Aorta (tissue), 5 donors: ENCODE measurements at regions not wholly inside any gene's neighbourhood (a gene's known extent, or its start where the extent isn't known, plus 50 kb on each side); places are given as distances from the start of the nearest gene placed in this dataset.
A peak's percentile ranks its signal among the peaks of the same experiment; 100 is the strongest.

Experiments used
- ATAC-seq: fragments of 200-7000 bp; cut with Tn5 transposase; one replicate; pipeline ENCODE4 v1.9.1; 2022; ENCODE audit warnings: moderate library complexity; ENCODE audit not compliant: low FRiP score
- DNase-seq, 2 donors: peaks; one replicate each; pipeline ENCODE4 v3.0.0-alpha.2; 2020
- H3K27ac ChIP-seq, 2 donors: one replicate each; pipeline ENCODE4 v1.5.1; 2013; ENCODE audit warnings: low read length in 2 of 2, mild to moderate bottlenecking in 2 of 2, moderate library complexity in 2 of 2, control low read depth in 1 of 2, inconsistent platforms in 1 of 2, low read depth in 1 of 2
- H3K27me3 ChIP-seq, 2 donors: one replicate each; pipeline ENCODE4 v1.6.1; 2013; ENCODE audit warnings: control low read depth in 1 of 2, low read length in 1 of 2, mild to moderate bottlenecking in 1 of 2, moderate library complexity in 1 of 2; ENCODE audit not compliant: insufficient read depth in 2 of 2, control insufficient read depth in 1 of 2
- H3K36me3 ChIP-seq, 2 donors: one replicate each; pipeline ENCODE4 v1.6.1; 2013; ENCODE audit warnings: control low read depth in 1 of 2, low read length in 1 of 2, mild to moderate bottlenecking in 1 of 2; ENCODE audit not compliant: insufficient read depth in 2 of 2, control insufficient read depth in 1 of 2
- H3K4me1 ChIP-seq, 2 donors: one replicate each; pipeline ENCODE4 v1.6.1; 2013; ENCODE audit warnings: low read length in 2 of 2, control low read depth in 1 of 2, mild to moderate bottlenecking in 1 of 2, moderate library complexity in 1 of 2; ENCODE audit not compliant: insufficient read depth in 2 of 2, control insufficient read depth in 1 of 2
- H3K4me3 ChIP-seq, 2 donors: one replicate each; pipeline ENCODE4 v1.5.1; 2013; ENCODE audit warnings: low read length in 2 of 2, control low read depth in 1 of 2, mild to moderate bottlenecking in 1 of 2
- H3K9me3 ChIP-seq: one replicate; pipeline ENCODE4 v1.6.1; 2013; ENCODE audit warnings: mild to moderate bottlenecking, low read length; ENCODE audit not compliant: control insufficient read depth
- WGBS, 2 donors: extraction: QIAGEN DNeasy Blood & Tissue Kit; methylation state at CpG; one replicate each; pipeline ENCODE4 v1.1.7; 2013; 5-methylcytosine and 5-hydroxymethylcytosine counted together
- intact Hi-C, 2 donors: fragments of 100-400 bp; cut with DNase I; formaldehyde crosslinking; loops; one replicate each; pipeline versions ENCODE4 v1.14.2 to v1.15.0; 2022
- donor health status: healthy with polysubstance abuse.
- donor health status: Bipolar disorder and iron deficiency.
- donor health status: DM: no; HTN: no; CAD: no.
- donor health status: DM: no; HTN: no; CAD: no.
- donor health status: DM: yes; HTN: yes; CAD: no.

DNA sequence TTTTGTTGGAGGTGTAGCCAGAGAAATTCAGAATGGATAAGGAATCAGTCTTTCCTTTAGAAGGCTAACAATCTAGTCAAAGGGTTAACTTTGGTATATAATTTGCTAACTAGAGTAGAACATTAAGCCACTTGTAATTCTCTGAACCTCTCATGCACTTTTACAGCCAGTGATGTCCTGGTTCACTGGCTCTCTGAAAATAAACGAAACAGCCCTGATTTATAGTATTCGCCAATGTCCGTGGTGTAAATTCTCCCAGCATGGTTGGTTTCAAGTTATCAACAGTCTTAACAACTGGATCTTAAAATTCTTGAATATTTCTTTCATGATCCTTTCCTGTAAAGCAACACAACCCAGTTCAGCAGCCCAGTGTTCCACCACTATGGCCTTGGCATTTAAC lies 500.4 kb upstream of the CDIN1 start:
- no peak for DNase-seq
- 43 to 54% methylated on average over 3 of the region's 3 CpGs for WGBS, 2 donors
- no peak overlapping the region for H3K4me3 ChIP-seq
- H3K9me3 ChIP-seq = peaks cover 2% of the 10 kb centered on the region
- no peaks in the 10 kb centered on the region for H3K27me3 ChIP-seq
- intact Hi-C loops = no loop called here
- H3K4me1 ChIP-seq = no peaks in the 10 kb centered on the region
- no peaks in the 10 kb centered on the region for H3K36me3 ChIP-seq
- no peak for ATAC-seq
- no peak overlapping the region for H3K27ac ChIP-seq

DNA sequence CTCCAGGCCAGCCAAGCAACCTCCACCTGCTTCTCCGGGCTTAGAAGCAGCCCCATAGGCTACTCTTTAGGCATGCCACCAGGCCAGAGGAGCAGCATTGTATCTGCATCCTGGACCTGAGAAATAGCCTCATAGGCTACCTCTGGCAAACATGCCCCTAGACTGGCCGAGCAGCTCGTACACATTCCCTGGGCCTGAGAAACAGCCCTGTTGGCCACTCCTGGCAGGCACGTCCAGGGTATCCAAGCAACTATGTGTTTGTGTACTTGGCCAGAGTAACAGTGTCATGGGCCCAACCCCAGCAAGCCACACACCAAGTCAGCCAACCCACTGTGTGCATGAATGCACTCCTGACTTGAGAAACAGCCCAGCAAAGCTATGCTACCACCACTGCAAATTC lies 498.7 kb upstream of the CDIN1 start:
- H3K9me3 ChIP-seq = peaks cover 2% of the 10 kb centered on the region
- no peaks in the 10 kb centered on the region for H3K27me3 ChIP-seq
- no peak for DNase-seq
- intact Hi-C loops = no loop called here
- H3K4me1 ChIP-seq = no peaks in the 10 kb centered on the region
- H3K36me3 ChIP-seq = no peaks in the 10 kb centered on the region
- ATAC-seq = peak; percentile 48
- no peak overlapping the region for H3K27ac ChIP-seq
- no peak overlapping the region for H3K4me3 ChIP-seq
- WGBS, 2 donors = 26 to 44% methylated on average over 4 of the region's 4 CpGs

- Histone ChIP-seq H3K36me3 (no peaks in the 10 kb centered on the region), H3K27me3 (no peaks in the 10 kb centered on the region), H3K9me3 (no peaks in the 10 kb centered on the region), H3K4me3 (no peak overlapping the region), H3K4me1 (no peaks in the 10 kb centered on the region), H3K27ac (no peak overlapping the region)
- DNase-seq (no peak), ATAC-seq (no peak)
- intact Hi-C loops = no loop called here
- WGBS, 2 donors = 82 to 85% methylated on average over 1 of the region's 1 CpG
Measured at GRCh38 chr15:36090286-36090946, 489.0 kb upstream of the CDIN1 start.

- Histone ChIP-seq H3K4me3 (no peak overlapping the region), H3K4me1 (peaks cover 0 to 11% of the 10 kb centered on the region in 2 donors), H3K36me3 (no peaks in the 10 kb centered on the region), H3K9me3 (no peaks in the 10 kb centered on the region), H3K27me3 (no peaks in the 10 kb centered on the region), H3K27ac (no peak overlapping the region)
- 37 to 50% methylated on average over 6 of the region's 6 CpGs for WGBS, 2 donors
- no peak for DNase-seq
- ATAC-seq = peak; percentile 39
- intact Hi-C loops = no loop called here
Measured at GRCh38 chr15:36106640-36107335, 472.6 kb upstream of the CDIN1 start.

- no peaks in the 10 kb centered on the region for H3K27me3 ChIP-seq
- no peak overlapping the region for H3K4me3 ChIP-seq
- ATAC-seq (no peak), DNase-seq (no peak)
- 97% methylated on average over 2 of the region's 2 CpGs for WGBS, 2 donors
- no peaks in the 10 kb centered on the region for H3K9me3 ChIP-seq
- H3K36me3 ChIP-seq = no peaks in the 10 kb centered on the region
- intact Hi-C loops = no loop called here
- peaks cover 0 to 11% of the 10 kb centered on the region in 2 donors for H3K4me1 ChIP-seq
- no peak overlapping the region for H3K27ac ChIP-seq
Measured at GRCh38 chr15:36108541-36108940, 470.9 kb upstream of the CDIN1 start.

DNA sequence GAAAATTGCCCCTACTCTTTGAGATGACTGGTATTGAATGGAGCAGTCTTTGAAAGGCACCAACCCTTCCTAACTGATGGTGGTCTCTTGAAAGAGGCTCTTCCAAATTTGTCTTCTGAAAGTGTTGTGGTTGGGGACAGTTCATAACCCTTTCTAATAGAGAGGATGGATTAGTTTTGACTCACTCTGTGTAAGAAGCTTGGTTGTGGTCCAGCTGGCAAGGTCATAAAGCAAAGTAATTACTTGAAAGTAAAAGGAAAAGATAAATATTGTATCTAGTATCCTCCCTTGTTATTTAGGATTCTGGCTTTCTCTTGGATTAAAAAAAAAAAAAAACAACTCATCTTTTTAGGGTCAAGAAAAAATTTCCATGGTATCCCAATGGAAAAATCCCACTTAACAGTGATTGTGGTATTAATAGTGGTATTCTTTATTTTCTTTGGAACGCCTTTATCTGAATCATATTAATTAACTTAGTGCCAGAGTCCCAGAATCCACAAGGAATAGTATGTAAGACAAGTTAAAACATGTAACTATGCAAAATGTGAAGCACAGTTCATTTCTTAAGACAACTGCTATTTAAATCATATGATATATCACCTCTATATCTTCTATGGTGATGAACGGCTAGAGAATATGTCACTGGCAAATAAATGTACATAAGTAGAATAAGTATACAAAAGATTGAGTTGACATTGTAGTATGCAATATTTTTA lies 469.3 kb upstream of the CDIN1 start:
- ATAC-seq (peak; percentile 11), DNase-seq (peak in 1 of 2 donors; percentile 62)
- Histone ChIP-seq H3K27me3 (no peaks in the 10 kb centered on the region), H3K4me1 (peaks cover 2 to 17% of the 10 kb centered on the region in 2 donors), H3K27ac (no peak overlapping the region), H3K9me3 (no peaks in the 10 kb centered on the region), H3K4me3 (no peak overlapping the region), H3K36me3 (no peaks in the 10 kb centered on the region)
- 4% methylated on average over 2 of the region's 2 CpGs for WGBS, 2 donors
- intact Hi-C loops = loop anchor here in 1 of 2 donors (10.0 kb wide), 1 partner anchor 595 kb away; no protein-coding TSS in a partner anchor

DNA sequence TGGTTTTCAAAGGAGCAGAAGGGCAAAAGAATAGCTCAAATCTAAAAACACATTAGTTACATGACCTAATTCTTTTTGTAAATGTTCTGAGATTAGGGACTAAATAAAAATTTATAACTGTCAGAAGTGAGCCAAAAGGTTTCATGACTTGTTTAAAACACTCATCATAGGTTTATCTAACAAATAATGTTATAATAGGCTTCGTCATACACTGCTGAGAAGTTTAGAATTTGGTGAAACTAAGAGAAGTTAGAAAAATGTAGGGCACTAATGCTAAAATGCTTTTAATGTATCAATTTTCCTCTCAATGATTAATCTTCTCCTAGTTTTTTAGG lies 468.8 kb upstream of the CDIN1 start:
- no peak for ATAC-seq
- WGBS, 2 donors = 0 to 8% methylated on average over 1 of the region's 1 CpG
- DNase-seq = no peak
- H3K4me3 ChIP-seq = no peak overlapping the region
- intact Hi-C loops = loop anchor here in 1 of 2 donors (10.0 kb wide), 1 partner anchor 596 kb away; no protein-coding TSS in a partner anchor
- no peaks in the 10 kb centered on the region for H3K36me3 ChIP-seq
- H3K4me1 ChIP-seq = peaks cover 2 to 18% of the 10 kb centered on the region in 2 donors
- no peak overlapping the region for H3K27ac ChIP-seq
- no peaks in the 10 kb centered on the region for H3K27me3 ChIP-seq
- no peaks in the 10 kb centered on the region for H3K9me3 ChIP-seq

DNA sequence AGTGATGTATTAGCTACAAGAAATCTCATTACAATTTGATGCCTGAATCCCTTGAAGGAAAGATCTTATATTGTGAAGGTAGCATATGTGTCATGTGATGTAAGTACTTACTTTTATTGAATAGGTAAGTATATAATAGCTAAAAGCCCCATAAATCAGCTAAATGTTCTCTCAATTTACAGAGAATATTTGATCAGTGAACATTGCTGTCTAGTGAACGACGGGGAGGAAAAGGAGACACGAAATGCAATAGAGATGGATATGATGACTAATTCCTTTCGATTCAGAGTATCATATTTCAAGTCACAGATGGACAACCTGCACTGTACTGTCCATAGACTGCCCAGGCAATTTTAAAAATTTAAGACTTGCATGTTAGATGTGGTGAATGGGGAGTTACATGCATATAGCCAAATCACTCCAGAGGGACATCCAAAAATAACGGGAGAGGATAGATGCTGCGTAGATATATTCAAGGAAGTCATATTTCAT lies 462.1 kb upstream of the CDIN1 start:
- no peak overlapping the region for H3K27ac ChIP-seq
- peaks cover 1% of the 10 kb centered on the region for H3K9me3 ChIP-seq
- intact Hi-C loops = loop anchor here in 1 of 2 donors (10.0 kb wide), 1 partner anchor 603 kb away; no protein-coding TSS in a partner anchor
- 79 to 80% methylated on average over 6 of the region's 6 CpGs for WGBS, 2 donors
- H3K4me3 ChIP-seq = no peak overlapping the region
- H3K36me3 ChIP-seq = no peaks in the 10 kb centered on the region
- no peak for ATAC-seq
- DNase-seq = no peak
- H3K4me1 ChIP-seq = peaks cover 2 to 7% of the 10 kb centered on the region in 2 donors
- no peaks in the 10 kb centered on the region for H3K27me3 ChIP-seq
